Ishikawa (cell line): ENCODE measurements at regions not wholly inside any gene's neighbourhood (a gene's known extent, or its start where the extent isn't known, plus 50 kb on each side); places are given as distances from the start of the nearest gene placed in this dataset.

Experiments
- CREB1 ChIP-seq: IDR thresholded peaks from 2 replicates; pipeline ENCODE4 v1.6.1; 2012; ENCODE audit warnings: low read depth
- EGR1 ChIP-seq: IDR thresholded peaks from 2 replicates; pipeline ENCODE4 v1.6.1; 2012
- EP300 ChIP-seq: IDR thresholded peaks from 2 replicates; pipeline ENCODE4 v1.6.1; 2012; ENCODE audit warnings: borderline replicate concordance
- FOXM1 ChIP-seq: IDR thresholded peaks from 2 replicates; pipeline ENCODE4 v1.6.1; 2012; ENCODE audit warnings: low read depth, borderline replicate concordance
- NFIC ChIP-seq: IDR thresholded peaks from 2 replicates; pipeline ENCODE4 v1.6.1; 2012
- RAD21 ChIP-seq: IDR thresholded peaks from 2 replicates; pipeline ENCODE4 v1.6.1; 2012; ENCODE audit warnings: low read depth
- TAF1 ChIP-seq: IDR thresholded peaks from 2 replicates; pipeline ENCODE4 v1.6.1; 2012; ENCODE audit warnings: low read depth, mild to moderate bottlenecking
- TEAD4 ChIP-seq: IDR thresholded peaks from 2 replicates; pipeline ENCODE4 v1.6.1; 2012
- YY1 ChIP-seq: IDR thresholded peaks from 2 replicates; pipeline ENCODE4 v1.6.1; 2012; ENCODE audit warnings: low read depth
- ZBTB7A ChIP-seq: IDR thresholded peaks from 2 replicates; pipeline ENCODE4 v1.6.1; 2012; ENCODE audit warnings: low read depth
- TF ChIP-seq, protein P1 (sequence below): IDR thresholded peaks from 2 replicates; pipeline ENCODE4 v1.6.1; 2012
- TF ChIP-seq, protein P2 (sequence below): IDR thresholded peaks from 2 replicates; pipeline ENCODE4 v1.6.1; 2012

DNA sequence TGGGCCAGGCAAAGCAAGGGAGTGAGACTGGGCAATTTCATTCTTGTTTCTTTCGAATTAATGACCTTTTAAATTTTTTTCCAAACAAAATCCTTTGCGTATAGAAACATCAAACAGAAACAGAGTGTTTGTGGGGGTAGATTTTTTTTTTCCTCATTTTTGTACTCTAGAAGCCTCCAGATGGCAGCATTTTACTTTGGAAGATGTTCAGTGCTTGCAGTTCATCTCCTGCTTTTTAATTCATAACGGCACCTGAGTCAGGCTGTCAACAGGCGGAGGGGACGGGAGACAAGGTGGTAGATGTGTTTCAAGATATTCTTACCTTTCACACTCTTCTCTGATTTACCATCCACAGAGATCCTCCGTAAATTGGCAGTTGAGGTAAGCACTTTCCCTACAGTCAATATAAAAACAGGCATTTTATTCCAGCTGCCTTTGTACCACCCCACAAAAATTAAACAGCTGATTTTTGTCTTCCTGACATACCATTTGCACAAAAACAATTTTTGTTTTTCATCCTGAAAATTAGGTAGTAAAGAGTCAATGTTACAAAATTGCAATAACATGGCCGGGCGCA, 99.5 kb upstream of the FBXL17 start:
- TF ChIP-seq CREB1: no peak
- no peak for TF ChIP-seq YY1
- TF ChIP-seq EGR1: no peak
- TF ChIP-seq EP300: no peak
- TF ChIP-seq, protein P1, sequence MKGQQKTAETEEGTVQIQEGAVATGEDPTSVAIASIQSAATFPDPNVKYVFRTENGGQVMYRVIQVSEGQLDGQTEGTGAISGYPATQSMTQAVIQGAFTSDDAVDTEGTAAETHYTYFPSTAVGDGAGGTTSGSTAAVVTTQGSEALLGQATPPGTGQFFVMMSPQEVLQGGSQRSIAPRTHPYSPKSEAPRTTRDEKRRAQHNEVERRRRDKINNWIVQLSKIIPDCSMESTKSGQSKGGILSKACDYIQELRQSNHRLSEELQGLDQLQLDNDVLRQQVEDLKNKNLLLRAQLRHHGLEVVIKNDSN: no peak
- no peak for TF ChIP-seq NFIC
- TF ChIP-seq ZBTB7A: no peak
- peak; percentile 56 for TF ChIP-seq RAD21
- TF ChIP-seq TEAD4: no peak
- no peak for TF ChIP-seq TAF1
- no peak for TF ChIP-seq FOXM1
- TF ChIP-seq, protein P2, sequence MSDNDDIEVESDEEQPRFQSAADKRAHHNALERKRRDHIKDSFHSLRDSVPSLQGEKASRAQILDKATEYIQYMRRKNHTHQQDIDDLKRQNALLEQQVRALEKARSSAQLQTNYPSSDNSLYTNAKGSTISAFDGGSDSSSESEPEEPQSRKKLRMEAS: no peak
